H9 (cell line): ENCODE measurements at regions not wholly inside any gene's neighbourhood (a gene's known extent, or its start where the extent isn't known, plus 50 kb on each side); places are given as distances from the start of the nearest gene placed in this dataset.

Experiments
- DNase-seq: peaks from one replicate; pipeline ENCODE4 v3.0.0-alpha.2; 2017
- H2AFZ ChIP-seq: one replicate; pipeline ENCODE4 v1.6.1; 2013; ENCODE audit warnings: mild to moderate bottlenecking, low read length, control low read depth, moderate library complexity
- H2AK5ac ChIP-seq: 2 replicates; pipeline ENCODE4 v1.6.1; 2013; ENCODE audit warnings: low read length, control low read depth, mixed read lengths; ENCODE audit not compliant: insufficient read length
- H2BK120ac ChIP-seq: one replicate; pipeline ENCODE4 v1.6.1; 2013; ENCODE audit warnings: low read depth, mild to moderate bottlenecking, low read length, control low read depth, inconsistent platforms; ENCODE audit not compliant: poor library complexity, severe bottlenecking
- H2BK12ac ChIP-seq: 2 replicates; pipeline ENCODE4 v1.6.1; 2013; ENCODE audit warnings: low read length, control low read depth, mixed read lengths, low read depth; ENCODE audit not compliant: insufficient read length
- H2BK15ac ChIP-seq: 2 replicates; pipeline ENCODE4 v1.6.1; 2013; ENCODE audit warnings: low read depth, low read length, control low read depth
- H2BK20ac ChIP-seq: one replicate; pipeline ENCODE4 v1.6.1; 2013; ENCODE audit warnings: low read depth, mild to moderate bottlenecking, low read length, control low read depth, inconsistent platforms; ENCODE audit not compliant: poor library complexity, severe bottlenecking
- H2BK5ac ChIP-seq: 2 replicates; pipeline ENCODE4 v1.6.1; 2013; ENCODE audit warnings: low read length, control low read depth, mixed read lengths; ENCODE audit not compliant: insufficient read length
- H3K14ac ChIP-seq: 2 replicates; pipeline ENCODE4 v1.6.1; 2013; ENCODE audit warnings: low read length, control low read depth; ENCODE audit not compliant: insufficient read depth
- H3K18ac ChIP-seq: 2 replicates; pipeline ENCODE4 v1.6.1; 2013; ENCODE audit warnings: low read depth, mild to moderate bottlenecking, mixed read lengths, low read length, control low read depth; ENCODE audit not compliant: insufficient read length
- H3K23ac ChIP-seq: 2 replicates; pipeline ENCODE4 v1.6.1; 2013; ENCODE audit warnings: low read length, control low read depth, mixed read lengths, low read depth; ENCODE audit not compliant: insufficient read length
- H3K23me2 ChIP-seq: 2 replicates; pipeline ENCODE4 v1.6.1; 2013; ENCODE audit warnings: low read depth, mild to moderate bottlenecking, mixed read lengths, low read length, control low read depth; ENCODE audit not compliant: insufficient read length, poor library complexity, severe bottlenecking
- H3K27ac ChIP-seq: 2 replicates; pipeline ENCODE4 v1.5.1; 2013; ENCODE audit warnings: low read length, control low read depth, mixed read lengths, low read depth; ENCODE audit not compliant: insufficient read length
- H3K27me3 ChIP-seq: 2 replicates; pipeline ENCODE4 v1.6.1; 2013; ENCODE audit warnings: low read length, control low read depth, inconsistent platforms; ENCODE audit not compliant: insufficient read depth
- H3K4ac ChIP-seq: 2 replicates; pipeline ENCODE4 v1.6.1; 2013; ENCODE audit warnings: low read depth, mild to moderate bottlenecking, control low read depth, inconsistent platforms, low read length, moderate library complexity
- H3K4me1 ChIP-seq: 2 replicates; pipeline ENCODE4 v1.6.1; 2013; ENCODE audit warnings: low read length, control low read depth, inconsistent platforms; ENCODE audit not compliant: insufficient read depth
- H3K4me2 ChIP-seq: 2 replicates; pipeline ENCODE4 v1.6.1; 2013; ENCODE audit warnings: low read length, control low read depth, mixed read lengths; ENCODE audit not compliant: insufficient read length, insufficient read depth
- H3K56ac ChIP-seq: 2 replicates; pipeline ENCODE4 v1.6.1; 2013; ENCODE audit warnings: low read depth, mild to moderate bottlenecking, mixed read lengths, low read length, control low read depth; ENCODE audit not compliant: insufficient read length
- H3K79me1 ChIP-seq: 2 replicates; pipeline ENCODE4 v1.6.1; 2013; ENCODE audit warnings: low read depth, mild to moderate bottlenecking, moderate library complexity, low read length, control low read depth, inconsistent platforms; ENCODE audit not compliant: insufficient read depth, poor library complexity, severe bottlenecking
- H3K79me2 ChIP-seq: 2 replicates; pipeline ENCODE4 v1.6.1; 2013; ENCODE audit warnings: low read length, control low read depth, inconsistent platforms; ENCODE audit not compliant: insufficient read depth
- H3K9ac ChIP-seq: 2 replicates; pipeline ENCODE4 v1.6.1; 2013; ENCODE audit warnings: low read length, control low read depth, mixed read lengths; ENCODE audit not compliant: insufficient read length; ENCODE audit errors: extremely low read depth
- H3K9me3 ChIP-seq: one replicate; pipeline ENCODE4 v1.6.1; 2013; ENCODE audit warnings: low read depth, low read length, inconsistent platforms; ENCODE audit not compliant: control insufficient read depth
- H3T11ph ChIP-seq: one replicate; pipeline ENCODE4 v1.6.1; 2013; ENCODE audit warnings: mild to moderate bottlenecking, low read length, control low read depth, inconsistent platforms
- H4K20me1 ChIP-seq: one replicate; pipeline ENCODE4 v1.6.1; 2013; ENCODE audit not compliant: control insufficient read depth, insufficient read length, insufficient read depth
- H4K5ac ChIP-seq: 2 replicates; pipeline ENCODE4 v1.6.1; 2013; ENCODE audit warnings: low read depth, mild to moderate bottlenecking, mixed read lengths, low read length, control low read depth; ENCODE audit not compliant: insufficient read length
- H4K8ac ChIP-seq: replicated peaks from 2 replicates; pipeline ENCODE4 v1.6.1; 2013; ENCODE audit warnings: low read length, control low read depth, mixed read lengths, low read depth; ENCODE audit not compliant: insufficient read length
- H4K91ac ChIP-seq: 2 replicates; pipeline ENCODE4 v1.6.1; 2013; ENCODE audit warnings: low read depth, mild to moderate bottlenecking, moderate library complexity, mixed read lengths, low read length, control low read depth; ENCODE audit not compliant: insufficient read length
- H3K27ac Mint-ChIP-seq, 3 experiments: 2 replicates in 2 of 3; 3 replicates in 1 of 3; pipeline ENCODE4 v1.8.0; 2020 to 2021; ENCODE audit warnings: mixed read lengths in 3 of 3, mild to moderate bottlenecking in 1 of 3, moderate library complexity in 1 of 3
- H3K27me3 Mint-ChIP-seq: 2 replicates; pipeline ENCODE4 v1.8.0; 2021; ENCODE audit warnings: low read depth, mild to moderate bottlenecking, moderate library complexity, mixed read lengths
- H3K36me3 Mint-ChIP-seq, 3 experiments: 2 replicates in 2 of 3; 3 replicates in 1 of 3; pipeline ENCODE4 v1.8.0; 2020 to 2021; ENCODE audit warnings: low read depth in 3 of 3, mixed read lengths in 3 of 3; ENCODE audit not compliant: insufficient read depth in 1 of 3
- H3K4me1 Mint-ChIP-seq, 2 experiments: 2 replicates each; pipeline ENCODE4 v1.8.0; 2020; ENCODE audit warnings: mixed read lengths in 2 of 2
- H3K4me3 Mint-ChIP-seq, 2 experiments: 2 replicates in 1 of 2; 3 replicates in 1 of 2; pipeline ENCODE4 v1.8.0; 2020 to 2021; ENCODE audit warnings: mild to moderate bottlenecking in 2 of 2, mixed read lengths in 2 of 2, moderate library complexity in 1 of 2
- H3K9me3 Mint-ChIP-seq, 2 experiments: 2 replicates in 1 of 2; 3 replicates in 1 of 2; pipeline ENCODE4 v1.8.0; 2020; ENCODE audit warnings: mild to moderate bottlenecking in 2 of 2, mixed read lengths in 2 of 2, moderate library complexity in 1 of 2
- CTCF ChIP-seq: fragments of 200-600 bp; sonication (generic); conservative IDR thresholded peaks from 3 replicates; pipeline ENCODE4 v1.8.0; 2021; ENCODE audit warnings: antibody characterized with exemption, mild to moderate bottlenecking
- WGBS: extraction: QIAGEN DNeasy Blood & Tissue Kit; methylation state at CpG from one replicate; pipeline ENCODE4 v1.1.7; 2013; ENCODE audit warnings: missing lambda C conversion rate, low lambda C conversion rate, mixed read lengths; ENCODE audit not compliant: insufficient read length; ENCODE audit errors: extremely low coverage; 5-methylcytosine and 5-hydroxymethylcytosine counted together

- H3K4me2 ChIP-seq = no peak overlapping the region
- H2BK5ac ChIP-seq = no peak overlapping the region
- peaks cover 4% of the 10 kb centered on the region for H3K27me3 Mint-ChIP-seq
- no peak overlapping the region for H3K27ac ChIP-seq
- no peak overlapping the region for H3K27ac Mint-ChIP-seq
- no peak overlapping the region for H3K56ac ChIP-seq
- H2BK120ac ChIP-seq = no peak overlapping the region
- no peak overlapping the region for H2AFZ ChIP-seq
- H3K4me3 Mint-ChIP-seq = no peak overlapping the region
- H3K4me1 ChIP-seq = no peaks in the 10 kb centered on the region
- peaks cover 3 to 8% of the 10 kb centered on the region in 2 experiments; a peak in 2 of 5 replicates for H3K9me3 Mint-ChIP-seq
- no CpG with 5 or more reads among the region's 7 CpGs for WGBS
- H3K79me2 ChIP-seq = no peaks in the 10 kb centered on the region
- no peak overlapping the region for H2BK20ac ChIP-seq
- no peak overlapping the region for H3K23ac ChIP-seq
- H3K36me3 Mint-ChIP-seq = peaks cover 0 to 10% (median 3%) of the 10 kb centered on the region in 3 experiments; a peak in 2 of 7 replicates
- no peak overlapping the region for H2AK5ac ChIP-seq
- no peak for DNase-seq
- no peak overlapping the region for H4K8ac ChIP-seq
- no peak overlapping the region for H3K18ac ChIP-seq
- H3K27me3 ChIP-seq = no peaks in the 10 kb centered on the region
- no peak overlapping the region for H2BK15ac ChIP-seq
- no peak overlapping the region for H3T11ph ChIP-seq
- H4K20me1 ChIP-seq = no peaks in the 10 kb centered on the region
- no peak for TF ChIP-seq CTCF
- no peak overlapping the region for H4K5ac ChIP-seq
- H3K4ac ChIP-seq = no peak overlapping the region
- H3K14ac ChIP-seq = no peak overlapping the region
- H3K4me1 Mint-ChIP-seq = peaks cover 4 to 10% of the 10 kb centered on the region in 2 experiments
- no peaks in the 10 kb centered on the region for H3K9me3 ChIP-seq
- H3K9ac ChIP-seq = no peak overlapping the region
- H3K79me1 ChIP-seq = no peaks in the 10 kb centered on the region
- no peak overlapping the region for H2BK12ac ChIP-seq
- no peaks in the 10 kb centered on the region for H3K23me2 ChIP-seq
- no peak overlapping the region for H4K91ac ChIP-seq
Observed at GRCh38 chr9:134522502-134522848, 119.1 kb upstream of the COL5A1 start.
